GM19025 (cell line): ENCODE measurements at regions not wholly inside any gene's neighbourhood (a gene's known extent, or its start where the extent isn't known, plus 50 kb on each side); places are given as distances from the start of the nearest gene placed in this dataset.
"Not testable (repeated sequence)": the region's sequence is repeated elsewhere in the genome, so short reads cannot be mapped to it uniquely, and the experiment has no call there.

ENCODE experiments used
- ATAC-seq: cut with Tn5 transposase; IDR thresholded peaks from one replicate; pipeline ENCODE4 v1.9.1; 2021; ENCODE audit warnings: mild to moderate bottlenecking, low read depth, moderate library complexity; ENCODE audit not compliant: unreplicated experiment

DNA sequence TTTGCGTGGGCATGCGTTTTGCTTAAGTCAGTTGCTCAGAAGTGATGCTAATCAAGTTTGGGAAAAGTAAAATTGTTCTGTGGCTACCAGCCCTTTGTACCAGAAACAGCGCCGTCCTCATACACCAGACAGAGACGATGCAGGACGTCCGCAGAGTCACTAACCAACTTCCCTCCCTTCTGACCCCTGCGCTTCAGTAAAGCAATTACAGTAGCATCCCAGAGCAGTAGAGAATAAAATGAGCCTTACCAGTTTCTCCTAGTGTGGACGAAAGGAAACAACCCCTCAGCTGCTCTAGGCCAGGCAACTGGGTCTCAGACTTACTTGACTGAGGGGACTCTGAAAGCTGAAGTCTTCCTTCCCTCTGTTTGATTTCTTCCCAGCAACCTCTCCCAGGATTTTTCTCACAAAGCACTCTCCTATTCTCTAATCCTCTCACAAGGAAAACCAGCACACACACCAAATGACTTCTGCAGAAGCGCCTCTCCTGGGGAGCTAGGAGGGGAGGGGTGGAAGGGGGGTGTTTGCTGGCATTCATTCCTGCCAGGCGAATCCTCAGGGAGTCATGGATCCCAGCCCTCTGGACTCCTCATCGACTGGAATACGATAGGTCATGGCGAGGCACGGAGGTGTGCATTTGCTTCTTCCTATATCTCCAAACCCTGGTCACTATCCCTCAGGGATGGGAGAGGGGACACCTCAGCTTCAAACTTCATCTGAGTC lies 56.0 kb upstream of the MID1 start:
- no peak for ATAC-seq

GRCh38 chrX:10677490-10677889 lies 57.1 kb upstream of the MID1 start:
- no peak for ATAC-seq

GRCh38 chrX:10679387-10679786 lies 59.0 kb upstream of the MID1 start:
- ATAC-seq = no peak

GRCh38 chrX:10681167-10681566 lies 60.8 kb upstream of the MID1 start:
- ATAC-seq = no peak

GRCh38 chrX:10683631-10684030 lies 63.2 kb upstream of the MID1 start:
- ATAC-seq = not testable (repeated sequence)

- ATAC-seq = no peak
Measured at GRCh38 chrX:10685923-10686595, 65.7 kb upstream of the MID1 start.

DNA sequence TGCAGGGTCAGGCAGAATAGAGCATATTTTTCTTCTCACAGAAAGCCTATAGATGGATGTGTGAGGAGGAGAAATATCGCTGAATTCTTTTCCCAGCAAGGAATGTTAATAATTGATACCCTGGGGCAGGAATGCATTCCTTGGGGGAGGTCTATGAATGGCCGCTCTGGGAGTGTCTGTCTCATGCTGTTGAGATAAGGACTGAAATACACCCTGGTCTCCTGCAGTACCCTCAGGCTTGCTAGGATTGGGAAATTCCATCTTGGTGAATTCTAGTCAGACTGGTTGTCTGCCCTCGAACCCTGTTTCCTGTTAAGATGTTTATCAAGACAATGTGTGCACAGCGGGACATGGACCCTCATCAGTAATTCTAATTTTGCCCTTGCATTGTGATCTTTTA lies 71.4 kb upstream of the MID1 start:
- ATAC-seq = not testable (repeated sequence)

- ATAC-seq = no peak
Measured at GRCh38 chrX:10697616-10698317, 77.4 kb upstream of the MID1 start.

DNA sequence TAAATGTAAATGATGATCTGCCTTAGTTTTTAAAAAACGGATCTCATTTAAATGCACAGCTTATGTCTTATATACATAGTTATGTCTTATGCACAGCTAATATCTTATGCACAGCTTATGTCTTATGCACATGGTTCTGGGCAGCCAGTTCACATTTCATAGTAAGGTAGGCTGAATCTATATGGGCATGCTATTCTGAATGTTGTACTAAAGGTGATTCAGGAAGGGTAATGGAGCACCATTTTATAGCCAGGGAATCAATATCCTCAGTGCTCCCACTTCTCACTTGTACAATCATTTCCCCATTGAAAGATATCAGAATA lies 77.9 kb upstream of the MID1 start:
- ATAC-seq = no peak

DNA sequence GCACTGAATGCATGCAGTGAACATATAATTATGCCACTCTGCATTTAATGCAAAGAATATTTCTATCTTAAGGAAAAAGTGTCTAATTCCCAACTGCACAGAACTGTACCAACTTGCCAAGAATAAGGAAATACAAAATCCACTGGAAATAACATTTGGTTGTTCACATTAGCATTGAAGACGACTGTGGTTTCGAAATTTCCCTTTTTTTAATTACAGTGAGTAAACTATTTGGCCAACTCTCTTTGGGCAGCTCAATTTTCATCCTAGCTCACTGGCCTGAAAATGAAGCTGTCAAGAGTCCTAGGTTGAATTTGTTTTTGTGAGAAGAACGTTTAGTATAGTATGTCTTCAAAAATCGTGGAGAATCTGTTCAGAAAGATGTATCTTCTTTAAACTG lies 81.6 kb upstream of the MID1 start:
- no peak for ATAC-seq

DNA sequence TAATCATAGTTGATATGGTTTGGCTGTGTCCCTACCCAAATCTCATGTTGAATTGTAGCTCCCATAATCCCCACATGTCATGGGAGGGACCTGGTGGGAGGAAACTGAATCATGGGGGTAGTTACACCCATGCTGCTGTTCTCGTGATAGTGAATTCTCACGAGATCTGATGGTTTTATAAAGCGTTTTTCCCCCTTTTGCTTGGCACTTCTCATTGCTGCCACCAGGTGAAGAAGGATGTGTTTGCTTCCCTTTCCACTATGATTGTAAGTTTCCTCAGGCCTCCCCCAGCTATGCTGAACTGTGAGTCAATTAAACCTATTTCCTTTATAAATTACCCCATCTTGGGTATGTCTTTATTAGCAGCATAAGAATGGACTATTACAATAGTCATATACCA lies 86.0 kb upstream of the MID1 start:
- not testable (repeated sequence) for ATAC-seq

GRCh38 chrX:10707773-10708172 lies 87.4 kb upstream of the MID1 start:
- ATAC-seq = no peak

DNA sequence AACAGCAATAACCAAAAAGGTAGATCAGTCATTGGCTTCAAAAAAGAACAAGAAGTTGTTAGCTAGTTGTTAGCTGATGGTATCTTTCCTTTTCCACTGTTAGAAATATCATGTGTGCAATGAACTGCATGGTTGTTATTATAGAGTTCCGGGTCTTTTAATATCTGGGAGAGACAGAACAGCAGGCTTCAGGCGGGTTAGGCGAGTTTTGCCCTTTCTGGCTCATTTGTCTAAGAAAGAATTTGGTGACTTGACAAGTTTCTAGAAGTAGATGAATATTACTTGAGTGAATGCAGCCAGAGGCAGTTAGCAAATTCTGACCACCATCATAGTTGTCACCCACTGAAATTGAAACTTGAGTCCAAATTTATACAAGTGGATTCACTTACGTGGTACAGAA lies 88.9 kb upstream of the MID1 start:
- no peak for ATAC-seq

GRCh38 chrX:10714531-10714930 lies 94.1 kb upstream of the MID1 start:
- ATAC-seq = no peak

DNA sequence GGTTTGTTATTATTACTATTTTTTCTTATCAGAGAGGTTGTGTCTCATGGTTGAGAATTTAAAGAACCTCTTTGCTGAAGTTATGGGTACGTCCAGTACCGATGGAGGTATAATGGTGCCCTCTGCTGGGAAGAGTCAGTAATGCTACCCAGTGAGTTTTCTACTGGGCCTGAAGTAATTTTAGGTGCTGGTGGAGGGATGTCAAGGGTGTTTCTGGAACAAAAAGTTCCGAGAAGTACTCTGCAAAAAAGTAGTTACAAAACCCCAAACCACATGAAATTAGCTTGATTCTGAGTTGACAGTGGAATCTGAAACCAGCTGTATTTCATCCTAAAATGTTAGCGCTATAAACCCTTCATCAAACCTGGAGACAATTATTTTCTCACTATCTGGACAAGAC lies 102.5 kb upstream of the MID1 start:
- no peak for ATAC-seq

DNA sequence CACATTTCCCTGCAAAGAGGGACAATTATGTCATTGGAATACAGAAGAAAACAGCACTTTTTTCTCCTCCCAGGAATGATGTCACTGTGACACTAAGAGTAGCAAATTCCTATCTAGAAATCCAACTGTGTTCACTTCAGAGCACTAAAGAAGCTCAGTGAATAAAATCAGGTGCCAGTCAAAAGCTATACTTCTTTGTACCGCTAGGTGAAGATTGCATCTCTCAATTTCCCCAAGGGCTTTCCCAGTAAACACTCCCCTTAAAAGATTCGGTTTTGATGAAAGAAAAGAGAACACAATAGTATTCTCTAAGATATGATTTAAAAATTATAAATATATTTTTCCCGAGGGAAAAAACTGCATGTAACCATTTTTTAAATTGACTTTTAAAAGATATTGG lies 104.7 kb upstream of the MID1 start:
- no peak for ATAC-seq

GRCh38 chrX:10726647-10727046 lies 106.3 kb upstream of the MID1 start:
- no peak for ATAC-seq

DNA sequence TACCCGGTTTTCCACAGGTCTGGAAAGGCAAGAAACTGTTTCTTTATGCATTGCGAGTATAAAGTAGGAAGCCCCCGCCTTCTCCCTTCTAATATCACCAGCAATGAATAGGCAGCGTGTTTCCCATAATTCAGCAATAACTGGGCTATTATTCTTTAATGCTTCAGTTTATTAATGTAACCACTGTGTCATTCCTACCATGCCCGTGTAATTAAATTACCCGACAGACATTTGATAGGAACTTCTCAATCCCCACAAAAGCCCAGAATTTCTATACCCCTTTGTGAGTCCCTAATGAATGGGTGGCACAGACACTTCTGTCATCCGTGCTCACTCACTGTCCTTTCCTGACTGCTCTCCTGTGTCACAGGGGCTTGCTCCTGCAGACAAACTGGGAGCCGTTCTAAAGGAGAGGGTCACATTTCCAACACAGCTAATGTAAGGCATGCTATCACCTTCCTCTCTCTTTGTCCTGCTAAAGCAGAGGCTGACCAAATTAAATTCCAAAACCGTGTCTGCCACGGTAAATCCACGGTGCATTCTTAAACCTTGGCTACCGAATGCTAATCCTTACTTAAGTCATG lies 108.5 kb upstream of the MID1 start:
- no peak for ATAC-seq

- ATAC-seq = no peak
Measured at GRCh38 chrX:10739426-10739825, 119.0 kb upstream of the MID1 start.

GRCh38 chrX:10741003-10741402 lies 120.6 kb upstream of the MID1 start:
- no peak for ATAC-seq

DNA sequence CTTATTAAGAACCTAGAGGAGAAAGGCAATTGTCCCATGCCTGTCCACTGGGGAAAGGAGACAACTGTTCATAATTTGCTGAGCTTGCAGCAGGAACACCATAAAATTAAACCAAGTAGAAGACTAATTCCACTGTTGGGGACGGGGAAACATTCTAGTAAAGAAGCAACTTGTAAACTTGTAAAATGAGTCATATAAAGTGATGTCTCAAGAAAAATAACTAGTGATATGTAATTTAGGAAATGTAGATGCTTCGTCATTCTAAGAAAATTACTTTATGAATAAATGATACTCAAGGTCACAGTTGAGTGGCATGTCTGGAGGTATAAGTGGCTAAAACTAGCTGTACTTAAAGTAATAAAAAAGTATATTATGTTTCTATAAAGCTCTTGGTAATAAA lies 121.2 kb upstream of the MID1 start:
- ATAC-seq = no peak

- ATAC-seq = no peak
Measured at GRCh38 chrX:10743476-10743875, 123.1 kb upstream of the MID1 start.
